ENCODE measurements at regions not wholly inside any gene's neighbourhood (a gene's known extent, or its start where the extent isn't known, plus 50 kb on each side); places are given as distances from the start of the nearest gene placed in this dataset.

DNA sequence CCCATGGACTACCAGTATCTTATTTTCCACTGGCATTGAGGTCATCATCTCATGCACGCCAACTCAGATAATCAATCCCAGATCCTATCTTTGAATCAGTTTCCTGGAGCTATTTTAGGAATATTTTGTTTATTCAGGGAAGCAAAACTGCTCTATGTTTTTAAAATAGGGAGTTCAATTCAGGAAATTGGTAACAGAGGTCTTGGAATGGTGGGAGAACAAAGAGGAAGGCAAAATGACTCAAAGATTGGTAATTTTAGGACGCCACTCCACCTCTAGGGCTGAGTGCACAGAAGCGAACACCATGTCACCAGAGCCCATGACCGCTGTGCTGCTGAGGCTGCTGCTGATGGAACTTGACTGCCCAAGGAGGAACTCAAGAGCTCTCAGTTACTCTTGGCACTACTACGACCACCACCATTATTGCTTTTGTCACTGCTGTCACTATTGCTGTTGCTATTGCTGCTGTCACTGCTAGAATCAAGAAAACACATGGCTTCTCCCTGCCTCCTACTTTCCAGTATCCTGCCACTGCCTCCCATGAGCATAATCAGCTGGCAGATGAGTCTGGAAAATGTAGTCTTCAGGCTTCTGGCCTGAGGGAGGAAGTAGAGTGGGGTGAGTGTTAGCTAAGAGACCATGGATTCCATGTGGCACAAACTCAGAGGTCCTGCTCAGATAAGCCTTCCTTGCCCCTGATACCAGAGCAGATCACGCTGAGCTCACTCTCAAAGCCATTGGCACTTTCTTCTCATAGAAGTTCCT is 71.6 kb upstream of the CNIH3 start:
- H3K4me1 ChIP-seq (ENCODE audit: insufficient read depth, low read length), result peaks cover 2% of the 10 kb centered on the region; the same call in 1 of the 2 replicates
- H3K79me1 ChIP-seq (ENCODE audit: insufficient read depth, low read depth, low read length, poor library complexity, severe bottlenecking), result no peaks in the 10 kb centered on the region
- H3K27ac Mint-ChIP-seq, result no peak overlapping the region; a peak in 1 of 7 replicates
- no peak overlapping the region for H3K4me3 Mint-ChIP-seq
- H3K27me3 ChIP-seq (ENCODE audit: insufficient read depth, low read length), result no peaks in the 10 kb centered on the region
- H3K4ac ChIP-seq (ENCODE audit: low read depth, low read length), result no peak overlapping the region
- H2AFZ ChIP-seq (ENCODE audit: low read length), result no peak overlapping the region
- no peak overlapping the region for H3K14ac ChIP-seq (ENCODE audit: insufficient read depth, low read length)
- no peaks in the 10 kb centered on the region for H3K9me3 ChIP-seq (ENCODE audit: control insufficient read depth, low read depth, low read length)
- H4K5ac ChIP-seq (ENCODE audit: insufficient read length, low read depth, low read length), result no peak overlapping the region
- no peak for TF ChIP-seq CTCF (conservative IDR thresholded peaks at IDR 0.05)
- no peak overlapping the region for H2AK5ac ChIP-seq (ENCODE audit: insufficient read length, low read length)
- H3K56ac ChIP-seq (ENCODE audit: insufficient read length, low read depth, low read length), result no peak overlapping the region
- H2BK12ac ChIP-seq (ENCODE audit: insufficient read length, low read depth, low read length), result no peak overlapping the region
- no peaks in the 10 kb centered on the region for H3K36me3 Mint-ChIP-seq (ENCODE audit: insufficient read depth in 1 of 3, low read depth in 3 of 3)
- DNase-seq, result no peak
- no peak overlapping the region for H3T11ph ChIP-seq (ENCODE audit: low read length)
- H4K91ac ChIP-seq (ENCODE audit: insufficient read length, low read depth, low read length), result no peak overlapping the region
- no peaks in the 10 kb centered on the region for H3K27me3 Mint-ChIP-seq (ENCODE audit: low read depth)
- H2BK15ac ChIP-seq (ENCODE audit: low read depth, low read length), result no peak overlapping the region
- no peak overlapping the region for H4K8ac ChIP-seq (replicated peaks; ENCODE audit: insufficient read length, low read depth, low read length)
- H3K9ac ChIP-seq (ENCODE audit: extremely low read depth, insufficient read length, low read length), result no peak overlapping the region
- WGBS (ENCODE audit: extremely low coverage, insufficient read length, low lambda C conversion rate), result no CpG with 5 or more reads among the region's 6 CpGs
- H3K23ac ChIP-seq (ENCODE audit: insufficient read length, low read depth, low read length), result no peak overlapping the region
- no peaks in the 10 kb centered on the region for H4K20me1 ChIP-seq (ENCODE audit: control insufficient read depth, insufficient read depth, insufficient read length)
- H3K23me2 ChIP-seq (ENCODE audit: insufficient read length, low read depth, low read length, poor library complexity, severe bottlenecking), result no peaks in the 10 kb centered on the region
- H2BK120ac ChIP-seq (ENCODE audit: low read depth, low read length, poor library complexity, severe bottlenecking), result no peak overlapping the region
- no peak overlapping the region for H3K27ac ChIP-seq (ENCODE audit: insufficient read length, low read depth, low read length)
- H3K79me2 ChIP-seq (ENCODE audit: insufficient read depth, low read length), result no peaks in the 10 kb centered on the region
- H2BK5ac ChIP-seq (ENCODE audit: insufficient read length, low read length), result no peak overlapping the region
- no peak overlapping the region for H2BK20ac ChIP-seq (ENCODE audit: low read depth, low read length, poor library complexity, severe bottlenecking)
- H3K4me1 Mint-ChIP-seq, result peaks cover 4 to 7% of the 10 kb centered on the region in 2 experiments; a peak in 2 of 4 replicates
- H3K18ac ChIP-seq (ENCODE audit: insufficient read length, low read depth, low read length), result no peak overlapping the region
- H3K9me3 Mint-ChIP-seq, result peaks cover 0 to 2% of the 10 kb centered on the region in 2 experiments; a peak in 1 of 5 replicates
- no peak overlapping the region for H3K4me2 ChIP-seq (ENCODE audit: insufficient read depth, insufficient read length, low read length)

All from H9 (cell line).